Breast epithelium (tissue), 3 donors: ENCODE measurements at regions not wholly inside any gene's neighbourhood (a gene's known extent, or its start where the extent isn't known, plus 50 kb on each side); places are given as distances from the start of the nearest gene placed in this dataset.

Experiments
- CTCF ChIP-seq, 3 donors: fragments of 450-650 bp; IDR thresholded peaks; one replicate each; pipeline ENCODE4 v1.5.1; 2016 to 2017; ENCODE audit warnings: antibody characterized with exemption in 3 of 3, mild to moderate bottlenecking in 3 of 3, moderate library complexity in 3 of 3
- POLR2A ChIP-seq: fragments of 450-650 bp; IDR thresholded peaks from one replicate; pipeline ENCODE4 v1.6.1; 2016; ENCODE audit warnings: antibody characterized with exemption, mild to moderate bottlenecking, moderate library complexity
- POLR2AphosphoS5 ChIP-seq, 3 donors: sonication (generic); formaldehyde crosslinking; IDR thresholded peaks; one replicate each; pipeline ENCODE4 v1.6.1; 2017; ENCODE audit warnings: antibody characterized with exemption in 3 of 3

DNA sequence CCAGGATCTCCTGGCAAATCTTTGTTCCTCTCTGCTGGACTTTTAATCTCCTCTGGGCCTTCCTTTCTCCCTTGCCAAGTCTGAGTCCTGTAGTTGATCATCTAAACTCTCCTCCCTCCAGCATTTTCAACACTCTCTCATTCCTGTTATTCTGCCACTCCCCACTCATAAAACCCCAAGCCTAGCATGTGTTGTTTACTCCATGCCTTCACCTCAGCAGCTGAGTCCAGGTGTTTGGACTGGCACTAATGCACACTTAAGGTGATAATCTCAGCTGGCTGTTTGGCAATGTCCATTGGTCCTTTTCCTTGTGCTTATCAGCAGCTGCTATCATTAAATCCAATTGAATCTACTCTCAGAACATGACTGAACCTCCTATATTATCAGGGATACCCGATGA lies 876.8 kb upstream of the TENM4 start:
- TF ChIP-seq POLR2AphosphoS5 (IDR thresholded peaks at IDR 0.05) (no peak), CTCF (IDR thresholded peaks at IDR 0.05) (no peak), POLR2A (no peak)
